ENCODE measurements at regions not wholly inside any gene's neighbourhood (a gene's known extent, or its start where the extent isn't known, plus 50 kb on each side); places are given as distances from the start of the nearest gene placed in this dataset.

- no peak for DNase-seq (ENCODE audit: low spot score)
These were observed 194.4 kb upstream of the ZNF462 start for GRCh38 chr9:106668534-106668933.

DNA sequence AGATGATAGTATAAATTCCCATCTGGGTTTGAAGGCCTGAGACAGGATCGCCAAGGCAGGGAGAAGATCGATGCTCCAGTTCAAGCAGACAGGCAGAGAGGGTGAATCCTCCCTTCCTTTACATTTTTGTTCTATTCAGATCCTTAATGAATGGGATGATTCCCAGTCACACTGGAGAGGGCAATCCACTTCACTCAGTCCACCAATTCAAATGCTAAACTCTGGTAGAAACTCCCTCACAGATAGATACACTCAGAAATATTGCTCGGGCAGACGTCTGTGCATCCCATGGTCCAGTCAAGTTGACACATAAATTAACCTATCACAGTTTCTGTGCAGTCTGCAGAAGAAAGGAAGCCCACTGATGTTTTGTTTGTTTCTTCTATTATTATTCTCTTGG is 193.1 kb upstream of the ZNF462 start:
- DNase-seq (ENCODE audit: low spot score) = no peak

GRCh38 chr9:106670418-106670817 is 192.5 kb upstream of the ZNF462 start:
- DNase-seq (ENCODE audit: low spot score) = no peak

DNA sequence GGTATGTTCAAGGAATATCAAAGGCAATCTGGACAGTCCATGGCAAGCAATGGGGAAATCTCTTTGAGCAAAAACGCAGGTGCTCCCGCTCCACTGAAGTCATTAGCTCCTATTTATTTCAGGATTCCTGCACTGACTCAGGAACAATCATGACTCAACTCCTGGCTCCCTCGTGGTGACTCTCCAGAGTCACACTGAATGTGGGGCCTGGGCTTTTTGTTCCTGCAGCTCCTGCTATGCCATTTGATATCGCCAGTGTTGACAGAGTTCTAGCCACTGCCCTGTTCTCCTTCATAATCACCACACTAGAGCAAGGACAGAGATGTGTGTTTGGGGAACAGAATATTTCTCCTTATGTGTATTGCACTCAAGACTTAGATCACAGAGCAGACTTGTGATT is 187.2 kb upstream of the ZNF462 start:
- no peak for DNase-seq (ENCODE audit: low spot score)

GRCh38 chr9:106677374-106677773 is 185.6 kb upstream of the ZNF462 start:
- no peak for DNase-seq (ENCODE audit: low spot score)

- no peak for DNase-seq (ENCODE audit: low spot score)
These were observed 185.1 kb upstream of the ZNF462 start for GRCh38 chr9:106677830-106678229.

DNA sequence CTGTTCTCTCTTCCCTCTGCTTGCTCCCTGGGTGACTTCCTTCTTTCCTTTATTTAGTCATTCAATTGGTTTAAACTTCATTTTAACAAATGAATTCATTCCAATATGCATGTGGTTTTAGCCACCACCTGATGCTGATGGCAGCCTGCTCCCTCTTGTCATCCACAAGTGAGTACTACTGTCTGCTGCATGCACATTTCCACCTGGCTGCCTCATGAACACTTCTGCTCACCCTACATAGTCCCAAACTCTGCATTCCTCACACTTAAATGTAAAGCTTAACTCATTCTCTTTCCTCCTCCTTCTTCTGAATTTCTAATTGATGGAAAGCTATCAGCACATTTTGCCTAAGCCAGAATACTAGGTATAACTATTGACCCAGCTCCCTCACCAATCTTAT is 184.7 kb upstream of the ZNF462 start:
- no peak for DNase-seq (ENCODE audit: low spot score)

GRCh38 chr9:106682420-106682819 is 180.5 kb upstream of the ZNF462 start:
- no peak for DNase-seq (ENCODE audit: low spot score)

DNA sequence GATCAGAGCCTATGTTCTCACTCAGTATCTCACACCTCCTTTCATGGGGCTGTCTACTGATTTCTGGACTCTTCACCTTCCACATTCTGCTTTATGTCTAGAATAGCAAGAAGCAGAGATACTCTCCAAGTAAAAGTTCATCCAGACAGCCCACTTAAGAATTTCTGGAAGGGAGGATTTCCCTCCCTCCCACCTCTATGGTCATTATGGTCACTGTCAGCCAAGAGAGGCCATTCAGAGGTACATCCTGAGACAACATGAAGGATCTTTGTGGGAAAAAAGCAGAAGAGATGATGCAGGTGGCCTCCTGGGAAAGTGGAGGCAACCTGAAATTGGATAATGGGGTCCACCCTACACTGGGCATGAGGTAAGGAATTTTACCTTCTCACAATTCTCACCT is 179.5 kb upstream of the ZNF462 start:
- DNase-seq (ENCODE audit: low spot score) = no peak

GRCh38 chr9:106684940-106685695 is 177.8 kb upstream of the ZNF462 start:
- DNase-seq (ENCODE audit: low spot score) = no peak

- no peak for DNase-seq (ENCODE audit: low spot score)
These were observed 173.9 kb upstream of the ZNF462 start for GRCh38 chr9:106689089-106689488.

GRCh38 chr9:106691627-106692026 is 171.3 kb upstream of the ZNF462 start:
- no peak for DNase-seq (ENCODE audit: low spot score)

DNA sequence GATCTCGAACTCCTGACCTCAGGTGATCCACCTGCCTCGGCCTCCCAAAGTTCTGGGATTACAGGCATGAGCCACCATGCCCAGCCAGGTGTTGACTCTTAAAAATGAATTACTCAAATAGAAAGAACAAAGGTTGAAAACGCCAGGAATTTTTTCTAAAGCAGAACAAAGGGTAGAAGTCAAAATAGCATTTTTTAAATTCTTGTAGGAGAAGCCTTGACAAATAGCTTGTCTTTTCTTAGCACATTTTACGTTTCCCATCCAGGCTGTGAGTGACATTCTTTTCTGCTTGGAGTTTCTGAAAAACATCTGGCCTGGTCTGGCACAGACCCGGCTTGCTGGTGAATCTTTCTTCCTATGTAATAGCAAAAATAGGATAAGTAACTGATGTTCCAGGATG is 169.4 kb upstream of the ZNF462 start:
- DNase-seq (ENCODE audit: low spot score) = no peak

DNA sequence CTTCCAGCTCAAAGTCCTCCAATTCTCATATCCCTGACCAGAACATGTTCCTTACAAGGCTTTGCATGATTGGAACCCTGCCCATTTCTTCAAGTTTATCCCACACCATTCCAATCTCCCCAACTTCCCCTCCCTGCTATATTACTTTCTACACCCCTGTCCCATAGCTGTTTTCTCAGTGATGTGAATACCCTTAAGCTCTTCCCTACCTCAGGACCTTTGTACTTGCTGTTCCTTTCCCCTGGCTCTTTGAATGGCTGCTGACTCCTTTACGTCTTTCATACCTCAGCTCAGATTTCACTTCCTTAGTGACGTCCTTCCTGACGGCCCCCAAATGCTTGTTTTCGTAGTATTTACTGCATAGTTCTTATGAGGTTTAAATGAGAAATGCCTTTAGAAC is 166.2 kb upstream of the ZNF462 start:
- no peak for DNase-seq (ENCODE audit: low spot score)

- no peak for DNase-seq (ENCODE audit: low spot score)
These were observed 165.6 kb upstream of the ZNF462 start for GRCh38 chr9:106697390-106697749.

DNA sequence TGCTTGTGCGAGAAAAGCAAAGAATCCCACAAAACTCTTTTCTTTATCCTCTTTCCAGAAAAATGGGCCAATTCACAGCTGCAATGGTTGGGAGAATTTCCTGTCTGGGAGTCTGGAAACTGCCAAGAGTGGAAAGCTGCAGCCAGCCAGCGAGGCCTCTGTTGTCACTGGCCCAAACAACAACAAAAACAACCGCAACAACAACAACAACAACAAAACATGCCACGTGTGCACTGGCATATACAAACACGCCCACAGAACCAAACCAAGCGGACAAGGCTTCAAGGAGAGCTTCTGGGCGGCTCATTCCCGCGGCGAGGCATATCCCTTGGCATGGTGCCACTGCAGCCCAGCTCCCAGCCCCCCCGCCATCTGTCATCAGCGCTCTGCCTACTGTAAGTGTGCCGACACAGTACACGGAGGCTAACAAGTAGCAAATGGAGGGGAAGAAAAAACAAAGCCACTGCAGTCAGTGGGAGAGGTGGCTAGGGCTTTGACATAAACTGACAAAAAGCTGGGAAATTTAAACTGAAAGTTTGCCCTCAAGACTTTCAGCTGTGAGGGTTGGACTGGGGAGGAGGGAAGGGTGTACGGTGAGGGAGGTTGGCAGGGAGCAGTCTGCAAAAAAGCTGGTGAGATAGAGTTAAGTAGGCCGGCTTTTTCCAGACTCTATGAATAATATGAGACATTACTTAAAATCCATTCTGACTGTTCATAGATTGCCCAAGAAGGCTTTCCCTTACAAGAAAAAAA is 165.0 kb upstream of the ZNF462 start:
- peak; percentile 58 for DNase-seq (ENCODE audit: low spot score)

DNA sequence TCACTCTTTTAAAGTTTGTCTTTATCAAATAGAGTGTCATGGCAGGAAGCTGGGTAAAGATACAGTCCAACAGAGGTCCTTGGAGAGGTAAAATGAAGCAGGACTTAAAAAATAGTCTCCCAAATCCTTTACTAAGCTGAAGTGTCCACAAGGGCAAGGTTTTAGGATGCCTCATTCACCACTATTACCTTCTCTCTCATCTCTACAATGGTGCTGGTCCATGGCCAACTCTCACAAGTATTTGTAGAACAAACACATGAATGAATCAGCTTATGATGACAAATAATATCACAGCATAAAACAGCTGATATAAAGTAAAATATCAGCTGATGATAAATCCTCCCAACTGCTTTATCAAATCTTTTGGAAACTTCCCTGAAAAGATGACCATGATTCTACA is 162.3 kb upstream of the ZNF462 start:
- DNase-seq (ENCODE audit: low spot score) = no peak

- DNase-seq (ENCODE audit: low spot score) = no peak
These were observed 161.4 kb upstream of the ZNF462 start for GRCh38 chr9:106701611-106702010.

- DNase-seq (ENCODE audit: low spot score) = no peak
These were observed 158.8 kb upstream of the ZNF462 start for GRCh38 chr9:106704056-106704615.

GRCh38 chr9:106707291-106707690 is 155.7 kb upstream of the ZNF462 start:
- no peak for DNase-seq (ENCODE audit: low spot score)

DNA sequence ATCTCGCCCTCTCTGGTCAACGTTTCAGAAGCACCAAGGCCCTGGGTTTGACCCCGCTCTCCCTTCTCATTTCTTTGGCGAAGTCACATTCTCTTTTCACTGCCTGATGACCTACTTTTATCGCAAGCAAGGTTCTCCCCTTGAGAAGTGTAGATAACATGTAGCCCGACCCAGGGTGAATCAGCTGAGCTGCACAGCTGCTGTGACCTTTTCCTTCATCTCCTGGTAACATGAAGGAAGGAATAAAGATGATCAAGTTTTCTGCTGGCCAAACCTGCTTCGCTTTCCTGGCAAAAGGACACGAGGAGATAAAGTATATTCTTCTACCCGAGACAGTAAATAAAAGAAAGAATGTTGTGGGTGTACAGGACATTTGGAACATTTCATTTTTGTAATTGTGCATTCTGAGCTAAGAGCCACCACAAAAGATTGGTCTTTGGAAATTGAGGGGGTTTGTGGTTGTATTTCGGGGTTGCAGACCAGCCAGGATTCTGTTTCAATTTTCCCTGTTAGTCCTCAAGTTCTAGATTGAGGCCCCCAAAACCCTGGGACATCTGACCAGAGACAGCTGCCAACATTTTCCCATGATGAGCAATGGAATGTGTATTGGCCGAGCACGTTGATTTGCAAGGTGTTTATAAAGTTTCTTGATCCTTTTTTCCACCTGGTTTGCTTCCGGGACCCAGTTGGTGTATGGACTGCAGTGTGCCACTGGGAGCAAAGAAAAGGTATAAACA is 155.1 kb upstream of the ZNF462 start:
- no peak for DNase-seq (ENCODE audit: low spot score)

- DNase-seq (ENCODE audit: low spot score) = no peak
These were observed 154.4 kb upstream of the ZNF462 start for GRCh38 chr9:106708475-106709146.
